ENCODE measurements at regions not wholly inside any gene's neighbourhood (a gene's known extent, or its start where the extent isn't known, plus 50 kb on each side); places are given as distances from the start of the nearest gene placed in this dataset.
A peak's percentile ranks its signal among the peaks of the same experiment; 100 is the strongest.

DNA sequence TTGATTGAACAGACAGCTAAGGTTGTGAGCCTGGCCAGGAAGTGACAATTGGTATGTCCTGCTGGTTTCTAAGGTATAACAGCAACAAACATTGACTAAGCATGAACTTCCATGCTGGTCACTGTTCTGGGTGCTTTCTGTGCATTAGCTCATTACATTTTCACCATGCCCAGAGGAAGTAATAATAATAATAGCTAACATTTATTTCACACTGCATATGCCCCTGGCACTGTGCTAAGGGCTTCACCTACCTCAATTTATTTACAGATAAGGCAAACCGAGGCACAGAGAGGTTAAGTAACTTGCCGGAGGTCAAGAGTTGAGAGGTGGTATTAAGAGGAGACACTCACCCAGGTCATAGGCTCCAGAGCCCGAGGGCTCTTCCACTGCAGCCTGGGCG, 113.6 kb downstream of the PDCL3 start:
- Histone ChIP-seq H2BK12ac (ENCODE audit: low read length) (no peak overlapping the region), H3K4me3 (ENCODE audit: low read length in 2 of 2) (no peak overlapping the region), H2AK5ac (ENCODE audit: low read depth, low read length) (no peak overlapping the region), H4K8ac (ENCODE audit: low read depth, low read length) (no peak overlapping the region), H4K91ac (ENCODE audit: low read depth, low read length, poor library complexity) (no peak overlapping the region), H2AFZ (ENCODE audit: low read length) (no peak overlapping the region), H3K9me3 (replicated peaks in 1 of 2; ENCODE audit: control insufficient read depth in 2 of 2, insufficient read depth in 1 of 2, low read depth in 1 of 2, low read length in 2 of 2) (no peaks in the 10 kb centered on the region), H3K4me2 (ENCODE audit: insufficient read depth, low read length, poor library complexity, severe bottlenecking) (peak overlapping the region; percentile 15), H3K36me3 (replicated peaks in 1 of 2; ENCODE audit: control insufficient read depth in 2 of 2, insufficient read depth in 2 of 2, low read length in 2 of 2) (no peaks in the 10 kb centered on the region), H3K27me3 (ENCODE audit: control insufficient read depth in 3 of 3, insufficient read depth in 3 of 3, low read depth in 1 of 3, low read length in 3 of 3) (peaks cover 0 to 3% (median 0%) of the 10 kb centered on the region in 3 experiments), H2BK120ac (ENCODE audit: low read depth, low read length) (no peak overlapping the region), H2BK15ac (ENCODE audit: low read length) (no peak overlapping the region), H3K4ac (ENCODE audit: low read length) (no peak overlapping the region), H3K9ac (ENCODE audit: low read depth, low read length, poor library complexity) (no peak overlapping the region), H3K23ac (ENCODE audit: low read depth, low read length, poor library complexity) (no peak overlapping the region), H2BK5ac (ENCODE audit: low read length) (no peak overlapping the region), H3K14ac (ENCODE audit: low read length) (no peak overlapping the region), H3K18ac (ENCODE audit: low read length) (no peak overlapping the region), H3K4me1 (ENCODE audit: control insufficient read depth in 2 of 2, insufficient read depth in 1 of 2, low read depth in 1 of 2, low read length in 2 of 2) (no peaks in the 10 kb centered on the region), H3K79me1 (ENCODE audit: low read depth, low read length) (no peaks in the 10 kb centered on the region), H3K27ac (replicated peaks; ENCODE audit: low read length) (no peak overlapping the region)
- no CpG with 5 or more reads among the region's 4 CpGs for WGBS, 2 donors (ENCODE audit: extremely low coverage in 2 of 2, insufficient read length in 2 of 2, insufficient replicate concordance in 1 of 2)
- no peak for DNase-seq (ENCODE audit: low spot score)

GRCh38 chr2:100677611-100678185, 114.9 kb downstream of the PDCL3 start:
- H4K8ac ChIP-seq (ENCODE audit: low read depth, low read length), result no peak overlapping the region
- H3K27me3 ChIP-seq (ENCODE audit: control insufficient read depth in 3 of 3, insufficient read depth in 3 of 3, low read depth in 1 of 3, low read length in 3 of 3), result peaks cover 0 to 3% (median 0%) of the 10 kb centered on the region in 3 experiments
- no peak overlapping the region for H2BK120ac ChIP-seq (ENCODE audit: low read depth, low read length)
- WGBS, 2 donors (ENCODE audit: extremely low coverage in 2 of 2, insufficient read length in 2 of 2, insufficient replicate concordance in 1 of 2), result no CpG with 5 or more reads among the region's 11 CpGs
- no peaks in the 10 kb centered on the region for H3K79me1 ChIP-seq (ENCODE audit: low read depth, low read length)
- H3K9me3 ChIP-seq (replicated peaks in 1 of 2; ENCODE audit: control insufficient read depth in 2 of 2, insufficient read depth in 1 of 2, low read depth in 1 of 2, low read length in 2 of 2), result no peaks in the 10 kb centered on the region
- H3K27ac ChIP-seq (replicated peaks; ENCODE audit: low read length), result no peak overlapping the region
- H3K4me2 ChIP-seq (ENCODE audit: insufficient read depth, low read length, poor library complexity, severe bottlenecking), result no peak overlapping the region
- H2BK12ac ChIP-seq (ENCODE audit: low read length), result no peak overlapping the region
- no peak overlapping the region for H3K23ac ChIP-seq (ENCODE audit: low read depth, low read length, poor library complexity)
- DNase-seq (ENCODE audit: low spot score), result no peak
- no peak overlapping the region for H4K91ac ChIP-seq (ENCODE audit: low read depth, low read length, poor library complexity)
- no peak overlapping the region for H3K18ac ChIP-seq (ENCODE audit: low read length)
- no peaks in the 10 kb centered on the region for H3K4me1 ChIP-seq (ENCODE audit: control insufficient read depth in 2 of 2, insufficient read depth in 1 of 2, low read depth in 1 of 2, low read length in 2 of 2)
- no peak overlapping the region for H2BK15ac ChIP-seq (ENCODE audit: low read length)
- no peak overlapping the region for H2AK5ac ChIP-seq (ENCODE audit: low read depth, low read length)
- no peak overlapping the region for H3K14ac ChIP-seq (ENCODE audit: low read length)
- H3K4me3 ChIP-seq (ENCODE audit: low read length in 2 of 2), result no peak overlapping the region
- H2BK5ac ChIP-seq (ENCODE audit: low read length), result no peak overlapping the region
- no peak overlapping the region for H2AFZ ChIP-seq (ENCODE audit: low read length)
- H3K9ac ChIP-seq (ENCODE audit: low read depth, low read length, poor library complexity), result no peak overlapping the region
- no peak overlapping the region for H3K4ac ChIP-seq (ENCODE audit: low read length)
- no peaks in the 10 kb centered on the region for H3K36me3 ChIP-seq (replicated peaks in 1 of 2; ENCODE audit: control insufficient read depth in 2 of 2, insufficient read depth in 2 of 2, low read length in 2 of 2)

DNA sequence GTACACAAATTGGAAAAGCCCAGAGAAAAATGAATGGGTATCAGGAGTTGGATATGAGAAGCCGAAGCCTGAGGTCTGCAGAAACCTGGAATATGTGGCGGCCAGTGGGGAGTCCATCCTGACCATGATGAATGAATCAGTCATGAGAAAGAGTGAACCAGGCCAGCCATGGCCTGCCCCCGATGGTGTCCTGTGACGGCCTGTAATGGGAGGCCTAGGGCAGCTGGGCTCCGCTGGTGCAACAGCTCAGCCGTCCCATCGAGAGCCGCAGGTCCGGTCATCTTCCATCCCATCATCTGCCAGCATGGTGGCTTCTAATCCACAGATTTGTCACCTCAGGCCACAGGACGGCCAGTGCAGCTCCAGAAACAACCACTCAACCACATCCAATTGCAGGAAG, 116.4 kb downstream of the PDCL3 start:
- no CpG with 5 or more reads among the region's 10 CpGs for WGBS, 2 donors (ENCODE audit: extremely low coverage in 2 of 2, insufficient read length in 2 of 2, insufficient replicate concordance in 1 of 2)
- no peak for DNase-seq (ENCODE audit: low spot score)
- H3K27ac ChIP-seq (replicated peaks; ENCODE audit: low read length), result no peak overlapping the region
- H3K18ac ChIP-seq (ENCODE audit: low read length), result no peak overlapping the region
- H2AK5ac ChIP-seq (ENCODE audit: low read depth, low read length), result no peak overlapping the region
- H3K14ac ChIP-seq (ENCODE audit: low read length), result no peak overlapping the region
- no peak overlapping the region for H2BK15ac ChIP-seq (ENCODE audit: low read length)
- no peaks in the 10 kb centered on the region for H3K79me1 ChIP-seq (ENCODE audit: low read depth, low read length)
- H2BK5ac ChIP-seq (ENCODE audit: low read length), result no peak overlapping the region
- H3K4me2 ChIP-seq (ENCODE audit: insufficient read depth, low read length, poor library complexity, severe bottlenecking), result no peak overlapping the region
- H2AFZ ChIP-seq (ENCODE audit: low read length), result no peak overlapping the region
- no peak overlapping the region for H3K4me3 ChIP-seq (ENCODE audit: low read length in 2 of 2)
- no peaks in the 10 kb centered on the region for H3K9me3 ChIP-seq (replicated peaks in 1 of 2; ENCODE audit: control insufficient read depth in 2 of 2, insufficient read depth in 1 of 2, low read depth in 1 of 2, low read length in 2 of 2)
- H3K23ac ChIP-seq (ENCODE audit: low read depth, low read length, poor library complexity), result no peak overlapping the region
- no peak overlapping the region for H3K4ac ChIP-seq (ENCODE audit: low read length)
- no peak overlapping the region for H2BK12ac ChIP-seq (ENCODE audit: low read length)
- H3K4me1 ChIP-seq (ENCODE audit: control insufficient read depth in 2 of 2, insufficient read depth in 1 of 2, low read depth in 1 of 2, low read length in 2 of 2), result no peaks in the 10 kb centered on the region
- no peak overlapping the region for H4K8ac ChIP-seq (ENCODE audit: low read depth, low read length)
- no peaks in the 10 kb centered on the region for H3K36me3 ChIP-seq (replicated peaks in 1 of 2; ENCODE audit: control insufficient read depth in 2 of 2, insufficient read depth in 2 of 2, low read length in 2 of 2)
- H4K91ac ChIP-seq (ENCODE audit: low read depth, low read length, poor library complexity), result no peak overlapping the region
- no peak overlapping the region for H3K9ac ChIP-seq (ENCODE audit: low read depth, low read length, poor library complexity)
- peaks cover 0 to 3% (median 0%) of the 10 kb centered on the region in 3 experiments for H3K27me3 ChIP-seq (ENCODE audit: control insufficient read depth in 3 of 3, insufficient read depth in 3 of 3, low read depth in 1 of 3, low read length in 3 of 3)
- no peak overlapping the region for H2BK120ac ChIP-seq (ENCODE audit: low read depth, low read length)

DNA sequence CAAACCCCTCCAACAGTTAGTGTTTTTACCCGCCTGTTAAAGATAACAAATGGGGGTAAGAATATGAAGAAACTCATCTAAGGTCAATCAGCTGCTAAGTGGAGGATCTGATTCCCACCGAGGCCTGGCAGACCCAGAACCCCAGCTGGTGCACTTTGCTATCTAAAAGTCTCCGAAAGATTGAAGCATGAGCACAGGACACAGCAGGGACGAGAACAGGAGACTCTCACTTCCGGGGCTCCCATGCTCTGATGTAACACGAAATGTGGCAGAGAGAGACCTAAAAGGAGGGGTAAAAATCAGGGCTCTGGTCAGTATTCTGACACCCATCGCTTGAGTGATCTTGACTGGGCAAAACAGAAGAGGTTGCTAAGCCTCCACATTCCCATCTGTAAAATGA, 119.7 kb downstream of the PDCL3 start:
- Histone ChIP-seq H2BK15ac (ENCODE audit: low read length) (no peak overlapping the region), H3K79me1 (ENCODE audit: low read depth, low read length) (no peaks in the 10 kb centered on the region), H3K23ac (ENCODE audit: low read depth, low read length, poor library complexity) (no peak overlapping the region), H4K8ac (ENCODE audit: low read depth, low read length) (no peak overlapping the region), H3K9me3 (replicated peaks in 1 of 2; ENCODE audit: control insufficient read depth in 2 of 2, insufficient read depth in 1 of 2, low read depth in 1 of 2, low read length in 2 of 2) (no peaks in the 10 kb centered on the region), H3K27ac (replicated peaks; ENCODE audit: low read length) (no peak overlapping the region), H2AFZ (ENCODE audit: low read length) (no peak overlapping the region), H3K9ac (ENCODE audit: low read depth, low read length, poor library complexity) (no peak overlapping the region), H2BK120ac (ENCODE audit: low read depth, low read length) (no peak overlapping the region), H4K91ac (ENCODE audit: low read depth, low read length, poor library complexity) (no peak overlapping the region), H2AK5ac (ENCODE audit: low read depth, low read length) (no peak overlapping the region), H3K36me3 (replicated peaks in 1 of 2; ENCODE audit: control insufficient read depth in 2 of 2, insufficient read depth in 2 of 2, low read length in 2 of 2) (no peaks in the 10 kb centered on the region), H3K4me3 (ENCODE audit: low read length in 2 of 2) (no peak overlapping the region), H3K4ac (ENCODE audit: low read length) (no peak overlapping the region), H3K18ac (ENCODE audit: low read length) (no peak overlapping the region), H3K4me2 (ENCODE audit: insufficient read depth, low read length, poor library complexity, severe bottlenecking) (no peak overlapping the region), H2BK5ac (ENCODE audit: low read length) (no peak overlapping the region), H3K4me1 (ENCODE audit: control insufficient read depth in 2 of 2, insufficient read depth in 1 of 2, low read depth in 1 of 2, low read length in 2 of 2) (no peaks in the 10 kb centered on the region), H3K14ac (ENCODE audit: low read length) (no peak overlapping the region), H3K27me3 (ENCODE audit: control insufficient read depth in 3 of 3, insufficient read depth in 3 of 3, low read depth in 1 of 3, low read length in 3 of 3) (no peaks in the 10 kb centered on the region), H2BK12ac (ENCODE audit: low read length) (no peak overlapping the region)
- no peak for DNase-seq (ENCODE audit: low spot score)
- WGBS, 2 donors (ENCODE audit: extremely low coverage in 2 of 2, insufficient read length in 2 of 2, insufficient replicate concordance in 1 of 2), result no CpG with 5 or more reads among the region's 7 CpGs

All from neuronal stem cell (in vitro differentiated cells).